K562 (cell line): ENCODE measurements at regions not wholly inside any gene's neighbourhood (a gene's known extent, or its start where the extent isn't known, plus 50 kb on each side); places are given as distances from the start of the nearest gene placed in this dataset.

ENCODE experiments used
- ATAC-seq: fragments of 200-7000 bp; cut with Tn5 transposase; 3 replicates; pipeline ENCODE4 v1.9.1; 2020; ENCODE audit warnings: moderate library complexity
- BruUV-seq: library from RNA; stranded (reverse); fragments of 400-500 nt; replicated peaks from 2 replicates; lab custom pipeline; 2021; lab: Mats Ljungman, UMichigan
- CTCF ChIA-PET: fragments of 300-600 bp; formaldehyde crosslinking; extraction: SDS; loops from one replicate; lab custom pipeline; 2021; ENCODE audit warnings: low intra/inter-chr PET ratio; lab: Yijun Ruan, JAX
- POLR2A ChIA-PET: fragments of 300-600, 350-650 bp; sonication (Branson Sonifier 250); formaldehyde crosslinking; extraction: SDS; loops from one replicate; lab custom pipeline; 2021; ENCODE audit warnings: antibody characterized with exemption, inconsistent platforms; lab: Yijun Ruan, JAX
- DNase-seq, 4 experiments: peaks; one replicate each; pipeline versions ENCODE4 v3.0.0 to v3.0.0-alpha.2; 2011 to 2018; ENCODE audit warnings: low spot score in 3 of 4, mixed read lengths in 3 of 4; ENCODE audit errors: extremely low read depth in 1 of 4
- FAIRE-seq: peaks from 2 replicates; lab custom pipeline; 2011; peaks lifted over from hg19 to GRCh38; lab: Jason Lieb, UNC
- H2AFZ ChIP-seq: 2 replicates; pipeline ENCODE4 v1.6.0; 2011; ENCODE audit warnings: low read depth, low read length, control low read depth, inconsistent platforms
- H3K27ac ChIP-seq: fragments of 200-600 bp; 3 replicates; pipeline ENCODE4 v1.8.0; 2011; ENCODE audit warnings: low read depth, mild to moderate bottlenecking, control low read depth, inconsistent platforms, low read length, moderate library complexity, mixed read lengths; ENCODE audit errors: extremely low read depth
- H3K27me3 ChIP-seq, 2 experiments: fragments of 300-600 bp in 1 of 2; 2 replicates in 1 of 2; 3 replicates in 1 of 2; pipeline versions ENCODE4 v1.6.0 to v1.8.0; 2011; ENCODE audit warnings: inconsistent platforms in 2 of 2, low read length in 2 of 2, mild to moderate bottlenecking in 1 of 2, mixed read lengths in 1 of 2, moderate library complexity in 1 of 2; ENCODE audit not compliant: control insufficient read depth in 2 of 2, insufficient read depth in 2 of 2
- H3K36me3 ChIP-seq: fragments of 300-600 bp; 3 replicates; pipeline ENCODE4 v1.8.0; 2011; ENCODE audit warnings: mild to moderate bottlenecking, low read length, inconsistent platforms; ENCODE audit not compliant: control insufficient read depth, insufficient read depth
- H3K4me1 ChIP-seq, 2 experiments: fragments of 200-600 bp in 1 of 2; replicated peaks in 1 of 2; 2 replicates in 1 of 2; 3 replicates in 1 of 2; pipeline versions ENCODE4 v1.5.1 to v1.8.0; 2011; ENCODE audit warnings: inconsistent platforms in 2 of 2, low read length in 2 of 2, mild to moderate bottlenecking in 1 of 2, mixed read lengths in 1 of 2, moderate library complexity in 1 of 2; ENCODE audit not compliant: control insufficient read depth in 2 of 2, insufficient read depth in 2 of 2
- H3K4me2 ChIP-seq: 2 replicates; pipeline ENCODE4 v1.6.1; 2011; ENCODE audit warnings: low read length, control low read depth, inconsistent platforms, mixed read lengths; ENCODE audit not compliant: insufficient read depth
- H3K4me3 ChIP-seq: fragments of 200-600 bp; sonication (generic), shearing (Covaris generic); 2 replicates; pipeline ENCODE4 v1.5.1; 2016; ENCODE audit warnings: control low read depth, inconsistent platforms
- H3K79me2 ChIP-seq: fragments of 200-600 bp; 3 replicates; pipeline ENCODE4 v1.8.0; 2011; ENCODE audit warnings: low read length, inconsistent platforms; ENCODE audit not compliant: control insufficient read depth, insufficient read depth
- H3K9ac ChIP-seq, 2 experiments: 2 replicates each; pipeline versions ENCODE4 v1.6.0 to v1.6.1; 2011; ENCODE audit warnings: low read depth in 2 of 2, low read length in 2 of 2, control low read depth in 1 of 2, inconsistent platforms in 1 of 2, mild to moderate bottlenecking in 1 of 2, mixed read lengths in 1 of 2; ENCODE audit not compliant: insufficient read depth in 1 of 2
- H3K9me1 ChIP-seq: one replicate; pipeline ENCODE4 v1.6.0; 2011; ENCODE audit warnings: inconsistent platforms, mild to moderate bottlenecking, low read length, moderate library complexity; ENCODE audit not compliant: control insufficient read depth, insufficient read depth
- H3K9me3 ChIP-seq: replicated peaks from 2 replicates; pipeline ENCODE4 v1.5.1; 2011; ENCODE audit warnings: low read depth, low read length, inconsistent platforms; ENCODE audit not compliant: control insufficient read depth, insufficient read depth
- H4K20me1 ChIP-seq: replicated peaks from 2 replicates; pipeline ENCODE4 v1.6.1; 2011; ENCODE audit warnings: low read length, inconsistent platforms, mixed read lengths; ENCODE audit not compliant: control insufficient read depth, insufficient read depth
- BACH1 ChIP-seq: fragments of 200-800 bp; sonication (Bioruptor generic); IDR thresholded peaks from 2 replicates; pipeline ENCODE4 v1.6.1; 2016; ENCODE audit warnings: missing genetic modification characterization, missing compliant biosample characterization
- IRF2 ChIP-seq: sonication (generic); formaldehyde crosslinking; IDR thresholded peaks from 2 replicates; pipeline ENCODE4 v1.8.1; 2022; ENCODE audit warnings: mild to moderate bottlenecking, missing genetic modification reagents
- RB1 ChIP-seq: fragments of 450-650 bp; IDR thresholded peaks from 2 replicates; pipeline ENCODE4 v1.6.1; 2017; ENCODE audit warnings: low read depth, mild to moderate bottlenecking
- RUNX1 ChIP-seq: sonication (generic); IDR thresholded peaks from 2 replicates; pipeline ENCODE4 v1.6.1; 2016; ENCODE audit warnings: antibody characterized with exemption, low read depth
- SFPQ ChIP-seq: fragments of 200-400 bp; formaldehyde crosslinking; IDR thresholded peaks from 2 replicates; pipeline ENCODE4 v1.6.1; 2017; ENCODE audit warnings: mild to moderate bottlenecking, low read depth, low read length, moderate library complexity
- SLC30A9 ChIP-seq: fragments of 250-450 bp; sonication (Bioruptor Pico); IDR thresholded peaks from 2 replicates; pipeline ENCODE4 v1.8.0; 2022; ENCODE audit warnings: mild to moderate bottlenecking, moderate library complexity
- SMARCA5 ChIP-seq: fragments of 450-650 bp; IDR thresholded peaks from 2 replicates; pipeline ENCODE4 v1.6.1; 2016
- TAF1 ChIP-seq: IDR thresholded peaks from 2 replicates; pipeline ENCODE4 v1.6.1; 2011; ENCODE audit warnings: mild to moderate bottlenecking, low read length, moderate library complexity; ENCODE audit not compliant: insufficient read depth, control insufficient read depth, severe bottlenecking; ENCODE audit errors: extremely low read depth
- TCF7L2 ChIP-seq: fragments of 150-350 bp; IDR thresholded peaks from 2 replicates; pipeline ENCODE4 v1.6.1; 2016; ENCODE audit warnings: low read depth, mild to moderate bottlenecking, low read length, moderate library complexity
- U2AF2 ChIP-seq: fragments of 200-400 bp; formaldehyde crosslinking; optimal IDR thresholded peaks from 2 replicates; pipeline ENCODE3; 2017; ENCODE audit warnings: low read depth, mild to moderate bottlenecking, low read length
- ZBED1 ChIP-seq: IDR thresholded peaks from 2 replicates; pipeline ENCODE4 v1.6.1; 2014
- ZNF146 ChIP-seq: IDR thresholded peaks from one replicate; pipeline ENCODE4 v1.6.1; 2018; ENCODE audit warnings: missing compliant biosample characterization; ENCODE audit not compliant: unreplicated experiment
- ZNF318 ChIP-seq, 2 experiments: fragments of 450-650 bp; IDR thresholded peaks; 2 replicates each; pipeline ENCODE4 v1.6.1; 2016; ENCODE audit warnings: mild to moderate bottlenecking in 2 of 2, borderline replicate concordance in 1 of 2, low read depth in 1 of 2, moderate library complexity in 1 of 2
- WGBS: fragments of 100-300 bp; shearing (Covaris generic); methylation state at CpG from one replicate; pipeline ENCODE4 v1.1.6; 2016; ENCODE audit warnings: low coverage, mixed read lengths; ENCODE audit not compliant: insufficient coverage; ENCODE audit errors: missing lambda C conversion rate; 5-methylcytosine and 5-hydroxymethylcytosine counted together
- in situ Hi-C: fragments of 300-500 bp; cut with MboI; formaldehyde crosslinking; loops from 4 replicates; pipeline ENCODE4 v1.15.0; 2018; ENCODE audit warnings: inconsistent platforms, mixed read lengths
- intact Hi-C: fragments of 100-400 bp; cut with micrococcal nuclease; formaldehyde crosslinking; loops from 2 replicates; pipeline ENCODE4 v1.14.2; 2022

- H2AFZ ChIP-seq = no peak overlapping the region
- no peak overlapping the region for H3K9ac ChIP-seq
- intact Hi-C loops = no loop called here
- no peaks in the 10 kb centered on the region for H3K4me1 ChIP-seq
- H3K27me3 ChIP-seq = no peaks in the 10 kb centered on the region
- in situ Hi-C loops = no loop called here
- H3K4me2 ChIP-seq = no peak overlapping the region
- no peaks in the 10 kb centered on the region; the same call in 1 of the 2 replicates for H3K9me3 ChIP-seq
- FAIRE-seq (no peak), DNase-seq (no peak), ATAC-seq (no peak)
- CTCF ChIA-PET = interaction anchor here (0.6 kb wide), 1 partner anchor 73 kb away, joined by 3 read pairs; no protein-coding TSS in a partner anchor
- no peaks in the 10 kb centered on the region for H4K20me1 ChIP-seq
- H3K9me1 ChIP-seq = no peaks in the 10 kb centered on the region
- 2% methylated on average over 5 of the region's 5 CpGs for WGBS
- H3K27ac ChIP-seq = no peak overlapping the region
- no TSS peak for BruUV-seq
- POLR2A ChIA-PET = no interaction called here
- H3K79me2 ChIP-seq = no peaks in the 10 kb centered on the region
- no peak overlapping the region for H3K4me3 ChIP-seq
- H3K36me3 ChIP-seq = no peaks in the 10 kb centered on the region
- TF ChIP-seq ZNF146 (no peak), TAF1 (no peak), SMARCA5 (no peak), RB1 (no peak), ZBED1 (no peak), U2AF2 (no peak), SFPQ (no peak), IRF2 (no peak), TCF7L2 (no peak), BACH1 (no peak), ZNF318 (IDR thresholded peaks at IDR 0.05; ENCODE audit: borderline replicate concordance in 1 of 2, low read depth in 1 of 2) (no peak), SLC30A9 (CRISPR knock-in tag) (no peak), RUNX1 (no peak)
Measured at GRCh38 chr4:180942367-180942916, 1300.8 kb upstream of the TENM3 start.
